ENCODE measurements at regions not wholly inside any gene's neighbourhood (a gene's known extent, or its start where the extent isn't known, plus 50 kb on each side); places are given as distances from the start of the nearest gene placed in this dataset.

GRCh38 chr4:145252190-145252589, 71.8 kb upstream of the OTUD4 start:
- no peak overlapping the region for H2BK120ac ChIP-seq (ENCODE audit: low read depth, low read length)
- 57% methylated on average over 1 of the region's 1 CpG for WGBS
- no peak overlapping the region for H2AK5ac ChIP-seq (ENCODE audit: low read length, severe bottlenecking)
- no peak overlapping the region for H3K23ac ChIP-seq (ENCODE audit: low read length in 2 of 2)
- H3K4me3 ChIP-seq (ENCODE audit: insufficient read depth in 1 of 2, low read depth in 1 of 2, low read length in 2 of 2), result no peak overlapping the region
- H2AFZ ChIP-seq (ENCODE audit: low read depth, low read length), result no peak overlapping the region
- no peaks in the 10 kb centered on the region for H3K36me3 ChIP-seq (ENCODE audit: control insufficient read depth in 1 of 2, insufficient read depth in 2 of 2, low read depth in 1 of 2, low read length in 2 of 2)
- H3K4me1 ChIP-seq (ENCODE audit: control insufficient read depth, insufficient read depth, low read depth, low read length), result no peaks in the 10 kb centered on the region
- no peak overlapping the region for H2BK12ac ChIP-seq (ENCODE audit: low read length in 2 of 2)
- no peak overlapping the region for H3K4me2 ChIP-seq (ENCODE audit: low read length, poor library complexity, severe bottlenecking)
- H4K8ac ChIP-seq (ENCODE audit: low read length), result no peak overlapping the region
- no peaks in the 10 kb centered on the region for H3K79me1 ChIP-seq (replicated peaks; ENCODE audit: low read length, poor library complexity, severe bottlenecking)
- H2BK15ac ChIP-seq (ENCODE audit: low read depth, poor library complexity, severe bottlenecking), result no peak overlapping the region
- DNase-seq, result no peak
- H3K27ac ChIP-seq (ENCODE audit: low read length, poor library complexity, severe bottlenecking), result no peak overlapping the region
- no peak overlapping the region for H3K4ac ChIP-seq (ENCODE audit: low read depth in 1 of 2, low read length in 2 of 2)
- no peak overlapping the region for H3K18ac ChIP-seq (ENCODE audit: low read depth in 1 of 2, low read length in 2 of 2)
- no peaks in the 10 kb centered on the region for H3K9me3 ChIP-seq (ENCODE audit: control insufficient read depth, low read length)
- H2BK5ac ChIP-seq (ENCODE audit: low read depth, low read length, poor library complexity, severe bottlenecking), result no peak overlapping the region
- H4K91ac ChIP-seq (ENCODE audit: low read length), result no peak overlapping the region
- no peak overlapping the region for H3K9ac ChIP-seq (ENCODE audit: low read length)
- no peak overlapping the region for H3K14ac ChIP-seq (ENCODE audit: low read length in 2 of 2)
- H3K27me3 ChIP-seq (ENCODE audit: control insufficient read depth in 1 of 2, insufficient read depth in 1 of 2, low read length in 2 of 2), result no peaks in the 10 kb centered on the region

- WGBS, result 100% methylated on average over 1 of the region's 2 CpGs
- H3K27me3 ChIP-seq (ENCODE audit: control insufficient read depth in 1 of 2, insufficient read depth in 1 of 2, low read length in 2 of 2), result no peaks in the 10 kb centered on the region
Measured at GRCh38 chr4:145251391-145251790, 71.0 kb upstream of the OTUD4 start.

GRCh38 chr4:145248971-145249370, 68.6 kb upstream of the OTUD4 start:
- no peak overlapping the region for H3K14ac ChIP-seq (ENCODE audit: low read length in 2 of 2)
- no peak overlapping the region for H3K27ac ChIP-seq (ENCODE audit: low read length, poor library complexity, severe bottlenecking)
- no peak overlapping the region for H2AFZ ChIP-seq (ENCODE audit: low read depth, low read length)
- H2BK120ac ChIP-seq (ENCODE audit: low read depth, low read length), result no peak overlapping the region
- no peak for DNase-seq
- H2BK5ac ChIP-seq (ENCODE audit: low read depth, low read length, poor library complexity, severe bottlenecking), result no peak overlapping the region
- H3K18ac ChIP-seq (ENCODE audit: low read depth in 1 of 2, low read length in 2 of 2), result no peak overlapping the region
- H3K9ac ChIP-seq (ENCODE audit: low read length), result no peak overlapping the region
- H4K8ac ChIP-seq (ENCODE audit: low read length), result no peak overlapping the region
- no peak overlapping the region for H3K4ac ChIP-seq (ENCODE audit: low read depth in 1 of 2, low read length in 2 of 2)
- no peaks in the 10 kb centered on the region for H3K9me3 ChIP-seq (ENCODE audit: control insufficient read depth, low read length)
- H4K91ac ChIP-seq (ENCODE audit: low read length), result no peak overlapping the region
- H3K4me3 ChIP-seq (ENCODE audit: insufficient read depth in 1 of 2, low read depth in 1 of 2, low read length in 2 of 2), result no peak overlapping the region
- H3K79me1 ChIP-seq (replicated peaks; ENCODE audit: low read length, poor library complexity, severe bottlenecking), result no peaks in the 10 kb centered on the region
- no peak overlapping the region for H3K4me2 ChIP-seq (ENCODE audit: low read length, poor library complexity, severe bottlenecking)
- no peak overlapping the region for H2AK5ac ChIP-seq (ENCODE audit: low read length, severe bottlenecking)
- H2BK12ac ChIP-seq (ENCODE audit: low read length in 2 of 2), result no peak overlapping the region
- no peaks in the 10 kb centered on the region for H3K4me1 ChIP-seq (ENCODE audit: control insufficient read depth, insufficient read depth, low read depth, low read length)
- H3K36me3 ChIP-seq (ENCODE audit: control insufficient read depth in 1 of 2, insufficient read depth in 2 of 2, low read depth in 1 of 2, low read length in 2 of 2), result no peaks in the 10 kb centered on the region
- H3K23ac ChIP-seq (ENCODE audit: low read length in 2 of 2), result no peak overlapping the region
- WGBS, result 100% methylated on average over 2 of the region's 2 CpGs
- no peak overlapping the region for H2BK15ac ChIP-seq (ENCODE audit: low read depth, poor library complexity, severe bottlenecking)
- no peaks in the 10 kb centered on the region for H3K27me3 ChIP-seq (ENCODE audit: control insufficient read depth in 1 of 2, insufficient read depth in 1 of 2, low read length in 2 of 2)

More at GRCh38 chr4:145251391-145251790, 71.0 kb upstream of the OTUD4 start:
- H3K4me1 ChIP-seq (ENCODE audit: control insufficient read depth, insufficient read depth, low read depth, low read length), result no peaks in the 10 kb centered on the region
- H3K4me3 ChIP-seq (ENCODE audit: insufficient read depth in 1 of 2, low read depth in 1 of 2, low read length in 2 of 2), result no peak overlapping the region
- no peak overlapping the region for H2BK120ac ChIP-seq (ENCODE audit: low read depth, low read length)
- DNase-seq, result no peak
- no peaks in the 10 kb centered on the region for H3K79me1 ChIP-seq (replicated peaks; ENCODE audit: low read length, poor library complexity, severe bottlenecking)
- H3K14ac ChIP-seq (ENCODE audit: low read length in 2 of 2), result no peak overlapping the region
- no peak overlapping the region for H3K18ac ChIP-seq (ENCODE audit: low read depth in 1 of 2, low read length in 2 of 2)
- no peak overlapping the region for H2BK15ac ChIP-seq (ENCODE audit: low read depth, poor library complexity, severe bottlenecking)
- H2BK5ac ChIP-seq (ENCODE audit: low read depth, low read length, poor library complexity, severe bottlenecking), result no peak overlapping the region
- H2AFZ ChIP-seq (ENCODE audit: low read depth, low read length), result no peak overlapping the region
- H2AK5ac ChIP-seq (ENCODE audit: low read length, severe bottlenecking), result no peak overlapping the region
- H2BK12ac ChIP-seq (ENCODE audit: low read length in 2 of 2), result no peak overlapping the region
- H3K23ac ChIP-seq (ENCODE audit: low read length in 2 of 2), result no peak overlapping the region
- H4K91ac ChIP-seq (ENCODE audit: low read length), result no peak overlapping the region
- H3K27ac ChIP-seq (ENCODE audit: low read length, poor library complexity, severe bottlenecking), result no peak overlapping the region
- no peaks in the 10 kb centered on the region for H3K36me3 ChIP-seq (ENCODE audit: control insufficient read depth in 1 of 2, insufficient read depth in 2 of 2, low read depth in 1 of 2, low read length in 2 of 2)
- H3K9me3 ChIP-seq (ENCODE audit: control insufficient read depth, low read length), result no peaks in the 10 kb centered on the region
- H3K9ac ChIP-seq (ENCODE audit: low read length), result no peak overlapping the region
- no peak overlapping the region for H3K4ac ChIP-seq (ENCODE audit: low read depth in 1 of 2, low read length in 2 of 2)
- no peak overlapping the region for H4K8ac ChIP-seq (ENCODE audit: low read length)
- no peak overlapping the region for H3K4me2 ChIP-seq (ENCODE audit: low read length, poor library complexity, severe bottlenecking)

DNA sequence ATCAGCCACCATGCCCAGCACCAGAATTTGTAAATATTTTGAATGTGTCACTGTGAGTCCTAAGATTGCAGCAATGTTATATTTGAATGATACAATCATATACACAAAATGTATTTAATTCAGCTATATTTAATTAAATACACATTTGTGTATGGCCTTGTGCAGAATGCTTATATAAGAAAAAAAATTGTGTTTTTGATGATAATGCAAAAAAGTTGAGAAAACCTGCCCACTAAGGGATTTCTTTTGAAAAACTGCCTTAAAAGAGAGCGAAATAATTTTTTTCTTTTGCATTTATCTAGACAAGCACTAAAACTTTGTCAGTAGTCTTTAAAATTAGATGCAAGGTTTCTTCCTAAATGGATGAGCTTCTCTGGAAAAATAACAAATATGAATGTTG, 68.1 kb upstream of the OTUD4 start:
- H3K18ac ChIP-seq (ENCODE audit: low read depth in 1 of 2, low read length in 2 of 2), result no peak overlapping the region
- no peak overlapping the region for H3K27ac ChIP-seq (ENCODE audit: low read length, poor library complexity, severe bottlenecking)
- no peak overlapping the region for H2BK120ac ChIP-seq (ENCODE audit: low read depth, low read length)
- no peak overlapping the region for H4K8ac ChIP-seq (ENCODE audit: low read length)
- no peaks in the 10 kb centered on the region for H3K9me3 ChIP-seq (ENCODE audit: control insufficient read depth, low read length)
- no peak overlapping the region for H3K9ac ChIP-seq (ENCODE audit: low read length)
- H3K4me1 ChIP-seq (ENCODE audit: control insufficient read depth, insufficient read depth, low read depth, low read length), result no peaks in the 10 kb centered on the region
- DNase-seq, result no peak
- H3K23ac ChIP-seq (ENCODE audit: low read length in 2 of 2), result no peak overlapping the region
- no peak overlapping the region for H3K4me3 ChIP-seq (ENCODE audit: insufficient read depth in 1 of 2, low read depth in 1 of 2, low read length in 2 of 2)
- no peaks in the 10 kb centered on the region for H3K36me3 ChIP-seq (ENCODE audit: control insufficient read depth in 1 of 2, insufficient read depth in 2 of 2, low read depth in 1 of 2, low read length in 2 of 2)
- no peak overlapping the region for H2AK5ac ChIP-seq (ENCODE audit: low read length, severe bottlenecking)
- no peak overlapping the region for H2BK5ac ChIP-seq (ENCODE audit: low read depth, low read length, poor library complexity, severe bottlenecking)
- no peak overlapping the region for H2AFZ ChIP-seq (ENCODE audit: low read depth, low read length)
- H3K4me2 ChIP-seq (ENCODE audit: low read length, poor library complexity, severe bottlenecking), result no peak overlapping the region
- H3K79me1 ChIP-seq (replicated peaks; ENCODE audit: low read length, poor library complexity, severe bottlenecking), result no peaks in the 10 kb centered on the region
- no peak overlapping the region for H4K91ac ChIP-seq (ENCODE audit: low read length)
- H3K27me3 ChIP-seq (ENCODE audit: control insufficient read depth in 1 of 2, insufficient read depth in 1 of 2, low read length in 2 of 2), result no peaks in the 10 kb centered on the region
- no peak overlapping the region for H2BK12ac ChIP-seq (ENCODE audit: low read length in 2 of 2)
- WGBS, result no CpG with 5 or more reads among the region's 1 CpG
- H2BK15ac ChIP-seq (ENCODE audit: low read depth, poor library complexity, severe bottlenecking), result no peak overlapping the region
- no peak overlapping the region for H3K14ac ChIP-seq (ENCODE audit: low read length in 2 of 2)
- H3K4ac ChIP-seq (ENCODE audit: low read depth in 1 of 2, low read length in 2 of 2), result no peak overlapping the region
